NT2/D1 (cell line): ENCODE measurements at regions not wholly inside any gene's neighbourhood (a gene's known extent, or its start where the extent isn't known, plus 50 kb on each side); places are given as distances from the start of the nearest gene placed in this dataset.

Experiments
- DNase-seq: peaks from one replicate; pipeline ENCODE4 v3.0.0-alpha.2; 2011; ENCODE audit warnings: low read depth, low spot score
- H3K27me3 ChIP-seq: 2 replicates; pipeline ENCODE4 v1.6.0; 2011; ENCODE audit warnings: mild to moderate bottlenecking; ENCODE audit not compliant: insufficient read length, insufficient read depth
- H3K36me3 ChIP-seq: 2 replicates; pipeline ENCODE4 v1.6.1; 2011; ENCODE audit warnings: mild to moderate bottlenecking, low read length, mixed read lengths; ENCODE audit not compliant: insufficient read depth, insufficient read length
- H3K4me1 ChIP-seq: 2 replicates; pipeline ENCODE4 v1.5.1; 2011; ENCODE audit not compliant: insufficient read depth, insufficient read length
- H3K4me3 ChIP-seq: 2 replicates; pipeline ENCODE4 v1.5.1; 2011; ENCODE audit warnings: low read depth; ENCODE audit not compliant: insufficient read length
- H3K9ac ChIP-seq: 2 replicates; pipeline ENCODE4 v1.6.0; 2011; ENCODE audit warnings: low read depth; ENCODE audit not compliant: insufficient read length
- H3K9me3 ChIP-seq: 2 replicates; pipeline ENCODE4 v1.5.1; 2011; ENCODE audit warnings: mild to moderate bottlenecking, low read length; ENCODE audit not compliant: insufficient read depth
- SUZ12 ChIP-seq: IDR thresholded peaks from 2 replicates; pipeline ENCODE4 v1.6.1; 2011; ENCODE audit not compliant: insufficient read length, insufficient read depth; ENCODE audit errors: extremely low read depth
- YY1 ChIP-seq: IDR thresholded peaks from 2 replicates; pipeline ENCODE4 v1.6.1; 2011; ENCODE audit not compliant: insufficient read length, insufficient read depth
- ZNF274 ChIP-seq: IDR thresholded peaks from 2 replicates; pipeline ENCODE4 v1.6.1; 2011; ENCODE audit warnings: mild to moderate bottlenecking, low read depth, low read length

DNA sequence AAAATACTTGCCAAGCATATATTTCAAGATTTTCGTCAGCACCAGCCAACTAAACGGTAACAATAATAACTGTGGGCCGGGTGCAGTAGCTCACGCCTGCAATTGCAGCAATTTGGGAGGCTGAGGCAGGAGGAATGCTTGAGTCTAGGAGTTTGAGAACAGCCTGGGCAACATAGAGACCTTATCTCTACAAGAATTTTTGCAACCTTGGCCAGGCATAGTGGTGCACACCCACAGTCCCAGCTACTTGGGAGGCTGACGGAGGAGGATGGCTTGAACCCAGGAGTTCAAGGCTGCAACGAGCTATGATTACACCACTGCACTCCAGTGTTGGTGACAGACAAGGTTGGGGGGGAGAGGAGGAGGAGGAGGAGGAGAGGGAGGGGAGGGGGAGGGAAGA lies 145.0 kb upstream of the TIAM1 start:
- Histone ChIP-seq H3K36me3 (peaks cover 12% of the 10 kb centered on the region), H3K27me3 (no peaks in the 10 kb centered on the region), H3K4me3 (no peak overlapping the region), H3K4me1 (peaks cover 10% of the 10 kb centered on the region), H3K9me3 (peaks cover 27% of the 10 kb centered on the region; the same call in 1 of the 2 replicates), H3K9ac (no peak overlapping the region)
- TF ChIP-seq YY1 (no peak), ZNF274 (no peak), SUZ12 (no peak)
- no peak for DNase-seq

DNA sequence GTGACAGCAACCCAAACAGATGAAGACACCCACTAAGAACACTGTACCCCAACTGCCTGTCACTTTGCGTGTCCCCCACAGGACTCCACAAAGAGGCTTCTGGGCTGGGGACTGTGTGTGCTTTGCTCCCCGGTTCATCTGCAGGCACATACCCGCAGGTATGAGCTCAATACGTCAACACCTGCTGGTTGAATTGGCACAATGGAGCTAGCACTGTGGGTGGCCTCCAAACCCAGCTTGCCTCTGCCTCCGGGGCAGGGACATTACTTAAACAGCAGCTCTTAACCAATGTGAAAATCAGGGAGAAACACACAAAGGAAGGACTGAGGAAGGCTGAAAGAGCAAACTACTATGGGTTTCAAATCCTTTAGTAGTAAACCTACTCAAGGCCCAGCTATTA lies 140.2 kb upstream of the TIAM1 start:
- Histone ChIP-seq H3K36me3 (peaks cover 12% of the 10 kb centered on the region), H3K27me3 (no peaks in the 10 kb centered on the region), H3K9ac (no peak overlapping the region), H3K4me3 (no peak overlapping the region), H3K4me1 (peaks cover 13% of the 10 kb centered on the region), H3K9me3 (peaks cover 39% of the 10 kb centered on the region; the same call in 1 of the 2 replicates)
- DNase-seq = peak; percentile 49
- TF ChIP-seq SUZ12 = no peak
- no peak for TF ChIP-seq ZNF274
- no peak for TF ChIP-seq YY1

DNA sequence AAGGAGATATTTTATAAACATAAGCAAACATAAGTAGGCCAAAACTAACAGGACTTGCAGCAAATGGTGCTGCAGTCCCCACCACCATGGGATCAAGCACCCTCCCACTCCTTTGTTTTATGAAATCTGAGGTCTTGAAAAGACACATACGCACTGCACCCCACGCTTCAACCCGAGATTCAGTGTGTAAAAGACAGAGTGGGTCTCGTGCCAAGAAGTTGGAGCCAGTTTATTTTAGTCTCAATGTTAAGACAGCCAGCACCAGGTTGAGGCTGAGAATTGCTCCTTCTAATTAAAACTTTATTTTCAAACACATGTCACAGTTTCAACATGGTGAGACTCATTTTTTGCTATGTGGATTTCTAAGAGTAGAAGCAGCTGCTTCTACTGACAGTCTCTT lies 139.1 kb upstream of the TIAM1 start:
- DNase-seq = no peak
- TF ChIP-seq SUZ12 (no peak), YY1 (no peak), ZNF274 (no peak)

GRCh38 chr21:31482460-31482859 lies 138.4 kb upstream of the TIAM1 start:
- H3K9ac ChIP-seq = no peak overlapping the region
- peaks cover 39% of the 10 kb centered on the region; the same call in 1 of the 2 replicates for H3K9me3 ChIP-seq
- no peak overlapping the region for H3K4me3 ChIP-seq
- DNase-seq = no peak
- TF ChIP-seq YY1 (no peak), ZNF274 (no peak), SUZ12 (no peak)
- peaks cover 9% of the 10 kb centered on the region for H3K36me3 ChIP-seq
- H3K27me3 ChIP-seq = no peaks in the 10 kb centered on the region
- peaks cover 13% of the 10 kb centered on the region for H3K4me1 ChIP-seq

More for the DNA sequence above, 139.1 kb upstream of the TIAM1 start:
- H3K4me1 ChIP-seq = peaks cover 13% of the 10 kb centered on the region
- H3K9ac ChIP-seq = no peak overlapping the region
- H3K9me3 ChIP-seq = peaks cover 39% of the 10 kb centered on the region; the same call in 1 of the 2 replicates
- no peak overlapping the region for H3K4me3 ChIP-seq
- H3K36me3 ChIP-seq = peaks cover 11% of the 10 kb centered on the region
- H3K27me3 ChIP-seq = no peaks in the 10 kb centered on the region

GRCh38 chr21:31480228-31480627 lies 136.2 kb upstream of the TIAM1 start:
- TF ChIP-seq YY1 (no peak), ZNF274 (no peak), SUZ12 (no peak)
- no peaks in the 10 kb centered on the region for H3K27me3 ChIP-seq
- DNase-seq = no peak
- no peak overlapping the region for H3K4me3 ChIP-seq
- no peak overlapping the region for H3K9ac ChIP-seq
- H3K36me3 ChIP-seq = peaks cover 5% of the 10 kb centered on the region
- H3K4me1 ChIP-seq = peaks cover 7% of the 10 kb centered on the region
- H3K9me3 ChIP-seq = peaks cover 23% of the 10 kb centered on the region; the same call in 1 of the 2 replicates

GRCh38 chr21:31479714-31480113 lies 135.7 kb upstream of the TIAM1 start:
- H3K27me3 ChIP-seq = no peaks in the 10 kb centered on the region
- TF ChIP-seq YY1 (no peak), ZNF274 (no peak), SUZ12 (no peak)

GRCh38 chr21:31479222-31479621 lies 135.2 kb upstream of the TIAM1 start:
- Histone ChIP-seq H3K9me3 (peaks cover 14% of the 10 kb centered on the region; the same call in 1 of the 2 replicates), H3K36me3 (peaks cover 5% of the 10 kb centered on the region), H3K9ac (no peak overlapping the region), H3K4me1 (peaks cover 3% of the 10 kb centered on the region), H3K27me3 (no peaks in the 10 kb centered on the region), H3K4me3 (no peak overlapping the region)
- DNase-seq = no peak
- TF ChIP-seq ZNF274 (no peak), SUZ12 (no peak), YY1 (no peak)

More at GRCh38 chr21:31479714-31480113, 135.7 kb upstream of the TIAM1 start:
- Histone ChIP-seq H3K36me3 (peaks cover 5% of the 10 kb centered on the region), H3K9ac (no peak overlapping the region), H3K4me3 (no peak overlapping the region), H3K4me1 (peaks cover 6% of the 10 kb centered on the region), H3K9me3 (peaks cover 17% of the 10 kb centered on the region; the same call in 1 of the 2 replicates)
- DNase-seq = no peak
